HepG2 (cell line): ENCODE measurements at regions not wholly inside any gene's neighbourhood (a gene's known extent, or its start where the extent isn't known, plus 50 kb on each side); places are given as distances from the start of the nearest gene placed in this dataset.

Source experiments
- ELF4 ChIP-seq: sonication (generic); formaldehyde crosslinking; IDR thresholded peaks from 2 replicates; pipeline ENCODE4 v1.5.0; 2020; ENCODE audit warnings: missing genetic modification reagents, mild to moderate bottlenecking, moderate library complexity, borderline replicate concordance
- FOXM1 ChIP-seq: sonication (generic); formaldehyde crosslinking; IDR thresholded peaks from 2 replicates; pipeline ENCODE4 v1.5.0; 2020; ENCODE audit warnings: missing genetic modification reagents
- NR3C1 ChIP-seq: sonication (generic); formaldehyde crosslinking; IDR thresholded peaks from 2 replicates; pipeline ENCODE4 v1.4.0; 2020; ENCODE audit warnings: missing genetic modification reagents
- PCBP2 ChIP-seq: fragments of 200-400 bp; formaldehyde crosslinking; optimal IDR thresholded peaks from 2 replicates; pipeline ENCODE3; 2018; ENCODE audit warnings: low read length, low read depth; ENCODE audit not compliant: poor library complexity, severe bottlenecking

- TF ChIP-seq ELF4 (CRISPR knock-in tag) (no peak), FOXM1 (no peak), PCBP2 (no peak), NR3C1 (CRISPR knock-in tag) (no peak)
Observed at GRCh38 chr16:88130016-88130415, 178.8 kb downstream of the BANP start.
